Vagina (tissue), 2 donors: ENCODE measurements at regions not wholly inside any gene's neighbourhood (a gene's known extent, or its start where the extent isn't known, plus 50 kb on each side); places are given as distances from the start of the nearest gene placed in this dataset.

Source experiments
- CTCF ChIP-seq, 3 experiments: fragments of 450-650 bp in 2 of 3; fragments of 200-600 bp in 1 of 3; sonication (generic) in 1 of 3; IDR thresholded peaks; one replicate each; pipeline ENCODE4 v1.5.1; 2017 to 2019; ENCODE audit warnings: antibody characterized with exemption in 3 of 3, mild to moderate bottlenecking in 2 of 3, moderate library complexity in 2 of 3
- POLR2A ChIP-seq, 2 donors: fragments of 450-650 bp; IDR thresholded peaks; one replicate each; pipeline ENCODE4 v1.6.1; 2017; ENCODE audit warnings: antibody characterized with exemption in 2 of 2, mild to moderate bottlenecking in 2 of 2, moderate library complexity in 2 of 2
- POLR2AphosphoS5 ChIP-seq, 2 donors: sonication (generic); formaldehyde crosslinking; IDR thresholded peaks; one replicate each; pipeline ENCODE4 v1.9.0; 2017; ENCODE audit warnings: antibody characterized with exemption in 2 of 2, mild to moderate bottlenecking in 2 of 2, low read depth in 1 of 2; ENCODE audit not compliant: insufficient read depth in 1 of 2

- TF ChIP-seq CTCF (IDR thresholded peaks at IDR 0.05) (no peak), POLR2A (IDR thresholded peaks at IDR 0.05) (no peak), POLR2AphosphoS5 (IDR thresholded peaks at IDR 0.05; ENCODE audit: insufficient read depth in 1 of 2, low read depth in 1 of 2) (no peak)
Observed at GRCh38 chr1:55708781-55709180, 493.6 kb upstream of the USP24 start.
